T-helper 1 cell (primary cell): ENCODE measurements at regions not wholly inside any gene's neighbourhood (a gene's known extent, or its start where the extent isn't known, plus 50 kb on each side); places are given as distances from the start of the nearest gene placed in this dataset.
"Not testable (repeated sequence)": the region's sequence is repeated elsewhere in the genome, so short reads cannot be mapped to it uniquely, and the experiment has no call there.

Experiments used
- DNase-seq, 5 donors: peaks; one replicate each; pipeline ENCODE4 v3.0.0-alpha.2; 2012 to 2020

DNA sequence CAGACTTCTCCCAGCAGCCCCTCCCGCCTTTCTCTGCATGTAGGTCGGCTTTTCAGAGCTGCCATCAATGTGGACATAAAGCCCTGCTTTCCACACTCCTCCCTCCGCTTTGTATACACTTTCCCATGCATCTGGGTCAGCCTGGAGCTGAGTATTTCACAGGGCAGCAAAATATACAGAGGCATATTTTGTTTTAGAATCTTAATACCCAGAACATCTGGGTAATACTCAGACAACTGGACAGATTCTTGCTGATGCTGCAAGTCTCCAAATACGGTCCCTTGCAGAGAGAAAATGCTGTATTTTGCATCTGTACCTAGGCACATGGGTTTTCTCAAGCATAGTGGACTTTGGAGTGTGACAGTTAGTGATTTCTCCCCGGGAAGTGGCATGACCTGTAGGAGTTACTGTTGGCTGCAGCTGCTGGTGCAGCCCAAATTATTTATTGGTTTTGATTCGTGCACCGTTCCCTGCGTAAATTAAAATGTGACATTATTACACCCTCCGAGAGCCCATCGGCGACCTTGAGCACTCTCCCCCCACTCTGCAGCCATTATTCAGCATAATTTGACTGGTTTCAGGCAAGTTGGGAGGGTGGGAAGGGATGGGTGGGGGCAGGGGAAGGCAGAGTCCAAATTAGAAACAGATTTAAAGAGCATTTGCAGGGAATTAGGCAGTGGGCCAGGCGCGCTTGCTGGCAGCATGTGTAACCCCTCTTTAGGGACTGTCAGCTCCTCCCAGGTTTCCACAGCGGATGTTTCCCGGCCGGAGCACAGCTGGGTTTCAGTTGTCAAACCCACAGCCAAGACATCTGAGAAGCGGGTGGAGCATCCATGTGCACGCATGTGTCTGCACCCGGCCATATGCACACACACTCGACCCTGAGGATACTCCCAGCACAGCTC, 100.8 kb downstream of the CPN2 start:
- DNase-seq = no peak

- no peak for DNase-seq
Observed at GRCh38 chr3:194251007-194251406, 100.1 kb downstream of the CPN2 start.

- DNase-seq = no peak
Observed at GRCh38 chr3:194251461-194251860, 99.7 kb downstream of the CPN2 start.

- no peak for DNase-seq
Observed at GRCh38 chr3:194251891-194252560, 99.1 kb downstream of the CPN2 start.

GRCh38 chr3:194253270-194253669, 97.9 kb downstream of the CPN2 start:
- DNase-seq = no peak

GRCh38 chr3:194254040-194254439, 97.1 kb downstream of the CPN2 start:
- no peak for DNase-seq

DNA sequence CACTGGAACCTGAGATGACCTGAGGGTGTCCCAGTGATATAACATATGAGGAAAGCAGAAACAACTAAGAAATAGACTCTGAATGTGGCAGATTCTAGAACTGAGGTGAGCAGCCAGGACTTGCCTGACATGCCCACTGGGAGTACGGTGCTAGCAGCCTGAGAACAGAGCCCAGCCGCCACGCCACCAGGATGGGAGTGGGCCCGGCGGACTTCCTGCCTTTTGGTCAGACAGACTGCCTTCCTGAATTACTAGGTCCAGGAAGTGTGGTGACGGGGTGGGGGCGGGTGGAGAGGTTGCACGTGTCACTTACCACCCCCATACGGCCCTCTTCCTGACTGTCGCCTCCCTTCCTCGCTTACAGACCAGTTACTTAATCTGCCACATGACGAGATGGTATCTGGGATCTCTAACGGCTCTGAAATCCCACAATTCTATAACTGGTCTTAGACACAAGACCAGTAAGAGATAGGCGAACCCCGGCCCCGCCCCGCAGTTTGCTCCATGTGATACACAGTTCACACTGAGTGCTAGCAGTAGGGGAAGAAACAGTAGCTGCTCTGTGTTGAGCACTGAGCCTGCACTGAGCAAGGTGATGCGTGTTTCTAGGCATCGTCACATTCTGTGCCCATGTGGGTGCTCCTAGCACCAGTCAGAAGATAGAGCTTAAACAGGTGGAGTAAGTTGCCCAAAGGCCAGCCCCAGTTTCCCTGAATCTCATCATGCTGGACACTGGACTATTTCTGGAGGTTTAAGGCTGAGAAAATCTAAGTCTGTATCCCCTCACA, 95.7 kb downstream of the CPN2 start:
- peak in 3 of 5 donors; percentile 8 to 87 (median 11) for DNase-seq

- DNase-seq = no peak
Observed at GRCh38 chr3:194256040-194256945, 94.8 kb downstream of the CPN2 start.

- no peak for DNase-seq
Observed at GRCh38 chr3:194257151-194257621, 93.9 kb downstream of the CPN2 start.

GRCh38 chr3:194257916-194258668, 93.0 kb downstream of the CPN2 start:
- no peak for DNase-seq

- no peak for DNase-seq
Observed at GRCh38 chr3:194259982-194260766, 91.0 kb downstream of the CPN2 start.

- no peak for DNase-seq
Observed at GRCh38 chr3:194261581-194262063, 89.5 kb downstream of the CPN2 start.

DNA sequence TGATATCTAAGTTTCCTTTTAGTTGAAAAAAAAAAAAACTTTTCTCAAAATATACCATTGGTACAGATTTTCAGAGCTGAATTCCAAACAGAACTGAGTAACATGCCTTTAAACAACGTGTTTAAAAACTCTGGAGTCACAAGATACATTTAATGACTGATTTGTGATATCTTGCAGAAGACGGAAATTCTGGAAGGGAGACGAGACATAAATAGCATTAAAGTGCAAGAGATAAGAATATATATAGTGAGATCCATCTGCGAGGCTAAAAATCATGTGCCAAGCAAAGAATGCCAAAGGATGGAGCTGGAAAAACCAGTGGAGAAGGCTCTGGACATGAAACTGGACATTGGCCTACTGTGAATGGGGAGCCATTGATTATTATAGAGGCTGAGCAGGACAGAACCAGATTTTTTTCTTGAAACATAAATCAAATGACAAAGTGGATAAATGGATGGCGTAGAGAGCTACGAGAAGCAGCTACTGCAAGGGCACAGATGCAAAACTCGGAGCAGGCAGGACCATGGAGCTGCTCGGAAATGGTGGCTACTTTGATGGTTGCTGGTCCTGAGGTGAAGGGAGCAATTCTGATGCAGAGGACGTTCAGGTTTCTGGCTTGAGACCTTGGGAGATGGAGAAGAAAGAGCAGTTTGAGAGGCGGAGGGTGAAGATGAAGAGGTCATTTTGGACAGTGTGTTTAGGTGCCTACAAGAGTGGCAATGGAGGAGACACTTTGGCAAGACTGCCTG, 88.8 kb downstream of the CPN2 start:
- no peak for DNase-seq

DNA sequence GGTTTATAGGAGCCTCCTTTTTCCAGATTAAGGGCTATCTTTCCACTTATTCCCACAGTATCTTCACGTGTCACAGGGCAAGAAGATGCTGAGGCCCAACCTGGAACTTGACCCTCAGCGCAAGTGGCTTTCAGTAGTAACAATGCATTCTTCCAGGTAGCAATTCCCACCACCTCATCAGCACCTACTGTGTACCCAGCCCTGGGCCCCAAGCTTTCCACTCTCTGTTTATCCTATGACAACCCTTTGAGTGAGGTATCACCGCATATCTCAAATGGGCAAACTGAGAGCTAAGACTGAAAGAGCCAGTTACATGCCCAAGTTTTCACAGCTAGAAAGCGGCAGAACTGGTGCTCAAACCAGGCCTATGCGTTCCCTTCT, 88.2 kb downstream of the CPN2 start:
- no peak for DNase-seq

- DNase-seq = not testable (repeated sequence)
Observed at GRCh38 chr3:194264631-194265504, 86.3 kb downstream of the CPN2 start.

- DNase-seq = no peak
Observed at GRCh38 chr3:194265505-194265892, 85.6 kb downstream of the CPN2 start.

GRCh38 chr3:194265996-194266964, 84.8 kb downstream of the CPN2 start:
- DNase-seq = no peak
